ENCODE measurements at regions not wholly inside any gene's neighbourhood (a gene's known extent, or its start where the extent isn't known, plus 50 kb on each side); places are given as distances from the start of the nearest gene placed in this dataset.

GRCh38 chr11:116517584-116517983 is 255.2 kb downstream of the BUD13 start:
- no peaks in the 10 kb centered on the region for H3K27me3 ChIP-seq (ENCODE audit: control insufficient read depth, insufficient read depth, low read length, poor library complexity, severe bottlenecking)
- peaks cover 5% of the 10 kb centered on the region for H3K27me3 Mint-ChIP-seq (ENCODE audit: insufficient read depth)
- H3K4me3 Mint-ChIP-seq, result no peak overlapping the region
- no peaks in the 10 kb centered on the region for H3K36me3 Mint-ChIP-seq (ENCODE audit: low read depth)
- no peaks in the 10 kb centered on the region for H3K9me3 Mint-ChIP-seq
- 86 to 90% methylated on average over 4 to 6 of the region's 6 CpGs for WGBS, 2 experiments (ENCODE audit: insufficient coverage in 1 of 2, insufficient read length in 1 of 2)
- no peaks in the 10 kb centered on the region for H3K36me3 ChIP-seq (ENCODE audit: control insufficient read depth, insufficient read depth, low read length)
- DNase-seq, result peak; percentile 27
- H3K27ac Mint-ChIP-seq, result no peak overlapping the region
- H3K4me1 ChIP-seq (ENCODE audit: control insufficient read depth, insufficient read depth, low read length), result no peaks in the 10 kb centered on the region
- H3K4me3 ChIP-seq (ENCODE audit: low read length), result no peak overlapping the region
- no peaks in the 10 kb centered on the region for H3K9me3 ChIP-seq (ENCODE audit: control insufficient read depth, low read length)
- H3K9ac ChIP-seq (ENCODE audit: extremely low read depth, low read length, poor library complexity, severe bottlenecking), result no peak overlapping the region
- no peak for TF ChIP-seq CTCF (conservative IDR thresholded peaks at IDR 0.05)
- peaks cover 6% of the 10 kb centered on the region for H3K4me1 Mint-ChIP-seq
- no peak overlapping the region for H3K27ac ChIP-seq (ENCODE audit: low read depth, low read length)

- peak; percentile 30 for DNase-seq
- TF ChIP-seq CTCF (conservative IDR thresholded peaks at IDR 0.05), result no peak
- 71 to 86% methylated on average over 4 of the region's 4 CpGs for WGBS, 2 experiments (ENCODE audit: insufficient coverage in 1 of 2, insufficient read length in 1 of 2)
- Histone ChIP-seq H3K27me3 (ENCODE audit: control insufficient read depth, insufficient read depth, low read length, poor library complexity, severe bottlenecking) (no peaks in the 10 kb centered on the region), H3K4me3 (ENCODE audit: low read length) (no peak overlapping the region), H3K9me3 (ENCODE audit: control insufficient read depth, low read length) (no peaks in the 10 kb centered on the region), H3K9ac (ENCODE audit: extremely low read depth, low read length, poor library complexity, severe bottlenecking) (no peak overlapping the region), H3K27ac (ENCODE audit: low read depth, low read length) (no peak overlapping the region), H3K36me3 (ENCODE audit: control insufficient read depth, insufficient read depth, low read length) (no peaks in the 10 kb centered on the region), H3K4me1 (ENCODE audit: control insufficient read depth, insufficient read depth, low read length) (no peaks in the 10 kb centered on the region)
- Mint-ChIP-seq H3K4me1 (peaks cover 6% of the 10 kb centered on the region), H3K4me3 (no peak overlapping the region), H3K36me3 (ENCODE audit: low read depth) (no peaks in the 10 kb centered on the region), H3K27me3 (ENCODE audit: insufficient read depth) (peaks cover 5% of the 10 kb centered on the region), H3K9me3 (no peaks in the 10 kb centered on the region), H3K27ac (no peak overlapping the region)
Measured at GRCh38 chr11:116517077-116517476, 255.7 kb downstream of the BUD13 start.

GRCh38 chr11:116515664-116516184 is 257.1 kb downstream of the BUD13 start:
- Histone ChIP-seq H3K27ac (ENCODE audit: low read depth, low read length) (no peak overlapping the region), H3K36me3 (ENCODE audit: control insufficient read depth, insufficient read depth, low read length) (no peaks in the 10 kb centered on the region), H3K27me3 (ENCODE audit: control insufficient read depth, insufficient read depth, low read length, poor library complexity, severe bottlenecking) (no peaks in the 10 kb centered on the region), H3K9me3 (ENCODE audit: control insufficient read depth, low read length) (no peaks in the 10 kb centered on the region), H3K9ac (ENCODE audit: extremely low read depth, low read length, poor library complexity, severe bottlenecking) (no peak overlapping the region), H3K4me3 (ENCODE audit: low read length) (no peak overlapping the region), H3K4me1 (ENCODE audit: control insufficient read depth, insufficient read depth, low read length) (no peaks in the 10 kb centered on the region)
- Mint-ChIP-seq H3K36me3 (ENCODE audit: low read depth) (no peaks in the 10 kb centered on the region), H3K27me3 (ENCODE audit: insufficient read depth) (peaks cover 5% of the 10 kb centered on the region), H3K4me3 (no peak overlapping the region), H3K27ac (no peak overlapping the region), H3K4me1 (peaks cover 9% of the 10 kb centered on the region), H3K9me3 (no peaks in the 10 kb centered on the region)
- TF ChIP-seq CTCF (conservative IDR thresholded peaks at IDR 0.05), result no peak
- DNase-seq, result peak; percentile 45
- WGBS, 2 experiments (ENCODE audit: insufficient coverage in 1 of 2, insufficient read length in 1 of 2), result 89 to 92% methylated on average over 6 to 7 of the region's 7 CpGs

Data from endodermal cell (in vitro differentiated cells).